Hematopoietic multipotent progenitor cell treated with erythropoietin and hydrocortisone succinate and interleukin-3 and kit ligand, for 6 days (in vitro differentiated cells): ENCODE measurements at regions not wholly inside any gene's neighbourhood (a gene's known extent, or its start where the extent isn't known, plus 50 kb on each side); places are given as distances from the start of the nearest gene placed in this dataset.
"Not testable (repeated sequence)": the region's sequence is repeated elsewhere in the genome, so short reads cannot be mapped to it uniquely, and the experiment has no call there.

Experiments
- DNase-seq: peaks from one replicate; pipeline ENCODE4 v3.0.0-alpha.2; 2015

GRCh38 chr15:77909182-77909940 is 168.2 kb downstream of the TBC1D2B start:
- DNase-seq = peak; percentile 68

GRCh38 chr15:77908752-77909111 is 168.8 kb downstream of the TBC1D2B start:
- not testable (repeated sequence) for DNase-seq

GRCh38 chr15:77907824-77908751 is 169.4 kb downstream of the TBC1D2B start:
- DNase-seq = peak; percentile 87

GRCh38 chr15:77906062-77906990 is 171.2 kb downstream of the TBC1D2B start:
- DNase-seq = not testable (repeated sequence)

GRCh38 chr15:77905301-77905920 is 172.1 kb downstream of the TBC1D2B start:
- DNase-seq = no peak

GRCh38 chr15:77904901-77905300 is 172.6 kb downstream of the TBC1D2B start:
- DNase-seq = no peak

- no peak for DNase-seq
These were observed 173.1 kb downstream of the TBC1D2B start for GRCh38 chr15:77904436-77904821.

- not testable (repeated sequence) for DNase-seq
These were observed 173.6 kb downstream of the TBC1D2B start for GRCh38 chr15:77903761-77904435.

GRCh38 chr15:77902921-77903760 is 174.4 kb downstream of the TBC1D2B start:
- DNase-seq = peak; percentile 62

- DNase-seq = peak; percentile 24
These were observed 175.4 kb downstream of the TBC1D2B start for GRCh38 chr15:77901921-77902750.

- no peak for DNase-seq
These were observed 176.1 kb downstream of the TBC1D2B start for GRCh38 chr15:77901251-77901881.

- peak; percentile 55 for DNase-seq
These were observed 177.1 kb downstream of the TBC1D2B start for GRCh38 chr15:77900331-77900963.

- not testable (repeated sequence) for DNase-seq
These were observed 177.7 kb downstream of the TBC1D2B start for GRCh38 chr15:77899776-77900175.

- DNase-seq = no peak
These were observed 178.4 kb downstream of the TBC1D2B start for GRCh38 chr15:77898811-77899730.

- DNase-seq = no peak
These were observed 179.6 kb downstream of the TBC1D2B start for GRCh38 chr15:77897896-77898406.

- DNase-seq = not testable (repeated sequence)
These were observed 180.2 kb downstream of the TBC1D2B start for GRCh38 chr15:77897113-77897895.
